H1 (cell line): ENCODE measurements at regions not wholly inside any gene's neighbourhood (a gene's known extent, or its start where the extent isn't known, plus 50 kb on each side); places are given as distances from the start of the nearest gene placed in this dataset.

Experiments used
- E2F6 ChIP-seq: IDR thresholded peaks from 2 replicates; pipeline ENCODE4 v1.6.1; 2012; ENCODE audit warnings: inconsistent platforms
- POLR2A ChIP-seq, 2 experiments: IDR thresholded peaks; 1 replicate in 1 of 2; 2 replicates in 1 of 2; pipeline ENCODE4 v1.6.1; 2011; ENCODE audit warnings: low read depth in 2 of 2, low read length in 2 of 2, mild to moderate bottlenecking in 2 of 2; ENCODE audit errors: control extremely low read depth in 1 of 2

- TF ChIP-seq E2F6 (no peak), POLR2A (IDR thresholded peaks at IDR 0.05; ENCODE audit: control extremely low read depth in 1 of 2, low read depth in 2 of 2, low read length in 2 of 2) (no peak)
These were observed 313.6 kb upstream of the ZMIZ1 start (continued) for GRCh38 chr10:78755063-78755701.
